ENCODE measurements at regions not wholly inside any gene's neighbourhood (a gene's known extent, or its start where the extent isn't known, plus 50 kb on each side); places are given as distances from the start of the nearest gene placed in this dataset.

DNA sequence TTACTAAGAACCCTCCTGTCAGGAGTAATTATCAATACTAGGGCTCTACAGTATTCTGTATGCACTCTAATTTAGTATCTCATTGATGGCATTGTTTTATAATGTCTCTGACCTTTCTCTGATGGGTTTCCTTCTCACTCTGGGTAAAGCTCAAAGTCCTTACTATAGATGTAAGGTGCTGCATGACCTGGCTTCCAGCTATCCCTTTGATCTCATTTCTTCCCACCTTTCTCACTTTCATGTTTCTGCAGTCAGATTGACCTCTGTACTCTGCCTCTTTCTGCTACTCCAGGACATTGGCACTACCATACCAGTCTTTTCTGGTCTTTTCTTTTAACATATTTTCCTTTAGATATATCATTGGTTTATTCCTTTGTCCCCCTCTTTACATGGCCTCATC, 2332.8 kb upstream of the C9orf72 start:
- Histone ChIP-seq H3K9ac (ENCODE audit: insufficient read length, low read depth) (no peak overlapping the region), H3K27me3 (ENCODE audit: insufficient read depth, insufficient read length) (no peaks in the 10 kb centered on the region), H3K4me1 (ENCODE audit: insufficient read depth, insufficient read length) (no peaks in the 10 kb centered on the region), H3K36me3 (ENCODE audit: insufficient read depth, insufficient read length, low read length) (no peaks in the 10 kb centered on the region), H3K4me3 (ENCODE audit: insufficient read length, low read depth) (no peak overlapping the region), H3K9me3 (ENCODE audit: insufficient read depth, low read length) (no peaks in the 10 kb centered on the region)
- TF ChIP-seq YY1 (IDR thresholded peaks at IDR 0.05; ENCODE audit: insufficient read depth, insufficient read length) = no peak
- no peak for TF ChIP-seq ZNF274 (IDR thresholded peaks at IDR 0.05; ENCODE audit: low read depth, low read length)
- TF ChIP-seq SUZ12 (IDR thresholded peaks at IDR 0.05; ENCODE audit: extremely low read depth, insufficient read depth, insufficient read length) = no peak
- DNase-seq (ENCODE audit: low read depth, low spot score) = no peak

- Histone ChIP-seq H3K36me3 (ENCODE audit: insufficient read depth, insufficient read length, low read length) (no peaks in the 10 kb centered on the region), H3K4me1 (ENCODE audit: insufficient read depth, insufficient read length) (no peaks in the 10 kb centered on the region), H3K9me3 (ENCODE audit: insufficient read depth, low read length) (no peaks in the 10 kb centered on the region), H3K9ac (ENCODE audit: insufficient read length, low read depth) (no peak overlapping the region), H3K27me3 (ENCODE audit: insufficient read depth, insufficient read length) (no peaks in the 10 kb centered on the region), H3K4me3 (ENCODE audit: insufficient read length, low read depth) (no peak overlapping the region)
- DNase-seq (ENCODE audit: low read depth, low spot score) = no peak
- no peak for TF ChIP-seq YY1 (IDR thresholded peaks at IDR 0.05; ENCODE audit: insufficient read depth, insufficient read length)
- no peak for TF ChIP-seq SUZ12 (IDR thresholded peaks at IDR 0.05; ENCODE audit: extremely low read depth, insufficient read depth, insufficient read length)
- TF ChIP-seq ZNF274 (IDR thresholded peaks at IDR 0.05; ENCODE audit: low read depth, low read length) = no peak
Observed at GRCh38 chr9:29928072-29928471, 2354.8 kb upstream of the C9orf72 start.

DNA sequence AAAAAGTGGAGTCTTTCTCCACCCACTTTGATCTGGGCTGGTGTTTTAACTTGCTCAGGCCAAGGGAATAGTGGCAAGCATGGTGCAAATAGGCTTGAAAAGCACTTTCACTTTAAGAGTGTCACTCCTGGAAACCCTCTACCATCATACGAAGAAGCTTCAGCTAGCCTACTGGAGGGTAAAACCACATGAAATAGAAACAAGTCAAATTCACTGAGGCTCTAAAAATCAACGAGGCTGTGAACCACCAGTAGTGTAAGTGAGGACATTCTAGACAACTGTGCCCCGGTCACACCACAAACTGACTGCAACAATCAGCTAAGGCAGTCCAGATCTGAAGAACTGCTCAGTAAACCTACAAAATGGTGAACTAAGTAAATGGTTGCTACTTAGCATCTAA, 2366.3 kb upstream of the C9orf72 start:
- no peak for DNase-seq (ENCODE audit: low read depth, low spot score)
- no peak for TF ChIP-seq SUZ12 (IDR thresholded peaks at IDR 0.05; ENCODE audit: extremely low read depth, insufficient read depth, insufficient read length)

DNA sequence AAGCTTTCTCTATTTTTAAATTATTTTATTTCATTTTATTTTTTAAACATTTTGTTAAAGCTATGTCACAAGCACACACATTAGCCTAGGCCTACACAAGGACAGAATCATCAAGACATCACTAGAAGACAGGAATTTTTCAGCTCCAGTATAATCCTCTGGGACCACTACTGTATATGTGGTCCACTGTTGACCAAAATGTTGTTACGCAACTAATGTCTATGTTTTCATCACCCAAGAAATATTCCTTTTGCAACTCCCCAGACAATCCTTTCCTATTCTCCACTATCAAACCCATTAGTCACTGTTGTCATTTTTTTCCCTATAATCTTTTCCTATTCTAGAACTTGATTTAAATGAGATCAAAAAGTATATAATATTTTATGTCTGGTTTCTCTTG, 2371.7 kb upstream of the C9orf72 start:
- H3K9ac ChIP-seq (ENCODE audit: insufficient read length, low read depth) = no peak overlapping the region
- no peak for DNase-seq (ENCODE audit: low read depth, low spot score)
- H3K4me1 ChIP-seq (ENCODE audit: insufficient read depth, insufficient read length) = no peaks in the 10 kb centered on the region
- H3K9me3 ChIP-seq (ENCODE audit: insufficient read depth, low read length) = no peaks in the 10 kb centered on the region
- no peaks in the 10 kb centered on the region for H3K36me3 ChIP-seq (ENCODE audit: insufficient read depth, insufficient read length, low read length)
- no peaks in the 10 kb centered on the region for H3K27me3 ChIP-seq (ENCODE audit: insufficient read depth, insufficient read length)
- H3K4me3 ChIP-seq (ENCODE audit: insufficient read length, low read depth) = no peak overlapping the region
- no peak for TF ChIP-seq YY1 (IDR thresholded peaks at IDR 0.05; ENCODE audit: insufficient read depth, insufficient read length)

More for the DNA sequence above, 2366.3 kb upstream of the C9orf72 start:
- Histone ChIP-seq H3K4me1 (ENCODE audit: insufficient read depth, insufficient read length) (no peaks in the 10 kb centered on the region), H3K36me3 (ENCODE audit: insufficient read depth, insufficient read length, low read length) (no peaks in the 10 kb centered on the region), H3K27me3 (ENCODE audit: insufficient read depth, insufficient read length) (no peaks in the 10 kb centered on the region), H3K9ac (ENCODE audit: insufficient read length, low read depth) (no peak overlapping the region), H3K9me3 (ENCODE audit: insufficient read depth, low read length) (no peaks in the 10 kb centered on the region), H3K4me3 (ENCODE audit: insufficient read length, low read depth) (no peak overlapping the region)

GRCh38 chr9:29958469-29958868, 2385.2 kb upstream of the C9orf72 start:
- Histone ChIP-seq H3K4me3 (ENCODE audit: insufficient read length, low read depth) (no peak overlapping the region), H3K9ac (ENCODE audit: insufficient read length, low read depth) (no peak overlapping the region), H3K9me3 (ENCODE audit: insufficient read depth, low read length) (0 out of 2 replicates have a peak, but pooled peaks cover 5% of the 10 kb centered on the region), H3K36me3 (ENCODE audit: insufficient read depth, insufficient read length, low read length) (no peaks in the 10 kb centered on the region), H3K27me3 (ENCODE audit: insufficient read depth, insufficient read length) (no peaks in the 10 kb centered on the region), H3K4me1 (ENCODE audit: insufficient read depth, insufficient read length) (no peaks in the 10 kb centered on the region)
- no peak for DNase-seq (ENCODE audit: low read depth, low spot score)
- TF ChIP-seq YY1 (IDR thresholded peaks at IDR 0.05; ENCODE audit: insufficient read depth, insufficient read length) (no peak), SUZ12 (IDR thresholded peaks at IDR 0.05; ENCODE audit: extremely low read depth, insufficient read depth, insufficient read length) (no peak), ZNF274 (IDR thresholded peaks at IDR 0.05; ENCODE audit: low read depth, low read length) (no peak)

GRCh38 chr9:29965834-29966233, 2392.6 kb upstream of the C9orf72 start:
- Histone ChIP-seq H3K4me3 (ENCODE audit: insufficient read length, low read depth) (no peak overlapping the region), H3K9me3 (ENCODE audit: insufficient read depth, low read length) (peaks cover 5% of the 10 kb centered on the region; the same call in 1 of the 2 replicates), H3K4me1 (ENCODE audit: insufficient read depth, insufficient read length) (no peaks in the 10 kb centered on the region), H3K36me3 (ENCODE audit: insufficient read depth, insufficient read length, low read length) (no peaks in the 10 kb centered on the region), H3K27me3 (ENCODE audit: insufficient read depth, insufficient read length) (no peaks in the 10 kb centered on the region), H3K9ac (ENCODE audit: insufficient read length, low read depth) (no peak overlapping the region)
- DNase-seq (ENCODE audit: low read depth, low spot score) = no peak
- TF ChIP-seq SUZ12 (IDR thresholded peaks at IDR 0.05; ENCODE audit: extremely low read depth, insufficient read depth, insufficient read length) (no peak), ZNF274 (IDR thresholded peaks at IDR 0.05; ENCODE audit: low read depth, low read length) (no peak)

GRCh38 chr9:29966247-29966646, 2393.0 kb upstream of the C9orf72 start:
- Histone ChIP-seq H3K36me3 (ENCODE audit: insufficient read depth, insufficient read length, low read length) (no peaks in the 10 kb centered on the region), H3K9me3 (ENCODE audit: insufficient read depth, low read length) (peaks cover 5% of the 10 kb centered on the region; the same call in 1 of the 2 replicates), H3K4me3 (ENCODE audit: insufficient read length, low read depth) (no peak overlapping the region), H3K4me1 (ENCODE audit: insufficient read depth, insufficient read length) (no peaks in the 10 kb centered on the region), H3K9ac (ENCODE audit: insufficient read length, low read depth) (no peak overlapping the region), H3K27me3 (ENCODE audit: insufficient read depth, insufficient read length) (no peaks in the 10 kb centered on the region)
- TF ChIP-seq SUZ12 (IDR thresholded peaks at IDR 0.05; ENCODE audit: extremely low read depth, insufficient read depth, insufficient read length) (no peak), ZNF274 (IDR thresholded peaks at IDR 0.05; ENCODE audit: low read depth, low read length) (no peak), YY1 (IDR thresholded peaks at IDR 0.05; ENCODE audit: insufficient read depth, insufficient read length) (no peak)
- no peak for DNase-seq (ENCODE audit: low read depth, low spot score)

GRCh38 chr9:29968831-29969230, 2395.6 kb upstream of the C9orf72 start:
- no peaks in the 10 kb centered on the region for H3K4me1 ChIP-seq (ENCODE audit: insufficient read depth, insufficient read length)
- H3K36me3 ChIP-seq (ENCODE audit: insufficient read depth, insufficient read length, low read length) = no peaks in the 10 kb centered on the region
- no peak overlapping the region for H3K4me3 ChIP-seq (ENCODE audit: insufficient read length, low read depth)
- H3K9me3 ChIP-seq (ENCODE audit: insufficient read depth, low read length) = peaks cover 5% of the 10 kb centered on the region; the same call in 1 of the 2 replicates
- TF ChIP-seq SUZ12 (IDR thresholded peaks at IDR 0.05; ENCODE audit: extremely low read depth, insufficient read depth, insufficient read length) (no peak), YY1 (IDR thresholded peaks at IDR 0.05; ENCODE audit: insufficient read depth, insufficient read length) (no peak), ZNF274 (IDR thresholded peaks at IDR 0.05; ENCODE audit: low read depth, low read length) (no peak)
- H3K9ac ChIP-seq (ENCODE audit: insufficient read length, low read depth) = no peak overlapping the region
- no peak for DNase-seq (ENCODE audit: low read depth, low spot score)
- no peaks in the 10 kb centered on the region for H3K27me3 ChIP-seq (ENCODE audit: insufficient read depth, insufficient read length)

All from NT2/D1 (cell line).